ENCODE measurements at regions not wholly inside any gene's neighbourhood (a gene's known extent, or its start where the extent isn't known, plus 50 kb on each side); places are given as distances from the start of the nearest gene placed in this dataset.
"Not testable (repeated sequence)": the region's sequence is repeated elsewhere in the genome, so short reads cannot be mapped to it uniquely, and the experiment has no call there.

DNA sequence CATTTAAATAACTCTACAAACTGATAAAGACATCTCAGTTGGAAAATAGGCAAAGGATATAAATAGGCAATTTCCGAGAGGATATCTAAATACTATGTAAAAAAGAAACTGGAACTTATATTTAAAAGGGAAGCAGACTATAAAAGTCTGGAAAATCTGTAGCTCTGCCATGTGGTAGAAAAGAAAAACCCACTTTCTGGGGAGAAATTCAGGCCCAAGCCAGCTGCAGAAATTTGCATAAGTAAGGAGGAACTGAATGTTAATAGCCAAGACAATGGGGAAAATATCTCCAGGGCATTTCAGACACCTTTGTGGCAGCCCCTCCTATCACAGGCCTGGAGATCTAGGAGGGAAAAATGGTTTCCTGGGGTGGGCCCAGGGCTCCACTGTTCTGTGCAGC, 97.8 kb upstream of the ZBED5 start:
- no peak for DNase-seq (ENCODE audit: low read depth in 2 of 2)

DNA sequence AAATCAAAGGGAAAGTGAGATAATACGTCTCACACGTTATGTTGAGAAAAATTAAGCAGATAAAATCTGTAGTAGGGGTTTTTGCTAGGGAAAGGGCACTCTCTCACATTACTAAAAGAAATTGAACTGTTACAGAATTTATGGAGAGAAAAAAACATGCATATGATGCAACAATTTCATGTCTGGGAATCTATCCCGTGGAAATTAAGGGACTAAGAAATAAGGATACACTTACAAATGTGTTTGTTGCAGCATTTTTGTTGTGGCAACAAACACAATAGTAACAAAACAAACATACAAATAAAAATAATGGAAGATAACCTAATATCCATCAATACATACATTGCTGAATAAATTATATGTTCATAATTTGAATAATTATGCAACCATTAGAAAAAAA, 96.3 kb upstream of the ZBED5 start:
- DNase-seq (ENCODE audit: low read depth in 2 of 2), result no peak

DNA sequence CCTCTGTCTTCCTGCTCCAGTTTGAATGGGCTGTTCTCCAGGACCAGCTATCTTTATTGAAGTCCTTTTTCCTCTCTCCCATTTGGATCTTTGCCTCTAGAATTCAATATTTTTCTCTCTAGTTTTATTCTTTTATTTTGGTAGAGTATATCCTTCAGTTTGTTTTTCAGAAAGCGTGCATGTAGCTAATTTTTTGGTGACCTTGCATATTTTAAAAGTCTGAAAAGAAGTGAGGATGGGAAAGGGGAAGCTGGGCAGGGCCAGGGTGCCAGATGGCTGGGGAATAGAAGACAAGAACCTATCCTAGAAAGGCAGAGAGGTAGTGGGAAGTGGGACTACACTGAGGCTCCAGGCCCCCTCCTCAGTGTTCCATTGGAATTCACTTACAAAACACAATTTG, 95.0 kb upstream of the ZBED5 start:
- DNase-seq (ENCODE audit: low read depth in 2 of 2), result no peak

DNA sequence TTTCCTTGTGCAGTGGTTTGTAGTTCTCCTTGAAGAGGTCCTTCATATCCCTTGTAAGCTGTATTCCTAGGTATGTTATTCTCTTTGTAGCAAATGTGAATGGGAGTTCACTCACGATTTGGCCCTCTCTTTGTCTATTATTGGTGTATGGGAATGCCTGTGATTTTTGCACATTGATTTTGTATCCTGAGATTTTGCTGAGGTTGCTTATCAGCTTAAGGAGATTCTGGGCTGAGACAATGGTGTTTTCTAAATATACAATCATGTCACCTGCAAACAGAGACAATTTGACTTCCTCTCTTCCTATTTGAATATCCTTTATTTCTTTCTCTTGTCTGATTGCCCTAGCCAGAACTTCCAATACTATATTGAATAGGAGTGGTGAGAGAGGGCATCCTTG, 90.1 kb upstream of the ZBED5 start:
- DNase-seq (ENCODE audit: low read depth in 2 of 2), result not testable (repeated sequence)

DNA sequence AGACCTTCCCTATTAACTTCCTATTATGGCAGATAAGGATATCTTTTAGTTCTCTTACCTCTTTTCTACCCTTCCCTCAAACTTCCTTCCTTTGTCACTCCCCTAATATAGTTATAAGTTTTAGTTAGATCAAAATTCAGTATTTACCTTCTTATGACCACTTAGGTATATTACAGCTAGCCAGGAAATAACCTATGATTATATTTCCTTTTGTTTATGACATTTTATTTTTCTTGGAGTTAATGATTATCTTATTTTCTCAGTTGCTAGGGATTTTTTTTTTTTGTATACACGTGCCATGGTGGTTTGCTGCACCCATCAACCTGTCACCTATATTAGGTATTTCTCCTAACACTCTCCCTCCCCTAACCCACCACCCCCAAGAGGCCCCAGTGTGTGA, 88.2 kb upstream of the ZBED5 start:
- DNase-seq (ENCODE audit: low read depth in 2 of 2), result no peak

DNA sequence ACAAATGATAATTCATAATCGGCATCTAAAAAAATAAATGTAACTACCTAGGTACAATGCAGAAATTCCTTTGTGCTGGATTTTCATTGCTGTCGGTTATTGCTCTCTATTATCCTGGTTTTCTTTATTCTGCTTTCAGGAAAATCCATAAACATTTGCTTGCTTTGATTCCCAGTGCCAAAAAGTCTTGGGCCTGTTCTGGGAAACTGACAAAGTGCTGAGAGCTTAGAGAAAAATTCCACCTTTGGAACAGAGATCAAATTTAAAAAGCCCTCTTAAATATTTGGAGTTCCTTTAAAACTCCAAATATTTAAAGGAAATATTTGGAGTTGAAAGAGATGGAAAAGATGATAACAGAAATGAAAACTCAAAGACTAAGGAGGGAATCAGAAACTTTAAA, 87.3 kb upstream of the ZBED5 start:
- no peak for DNase-seq (ENCODE audit: low read depth in 2 of 2)

DNA sequence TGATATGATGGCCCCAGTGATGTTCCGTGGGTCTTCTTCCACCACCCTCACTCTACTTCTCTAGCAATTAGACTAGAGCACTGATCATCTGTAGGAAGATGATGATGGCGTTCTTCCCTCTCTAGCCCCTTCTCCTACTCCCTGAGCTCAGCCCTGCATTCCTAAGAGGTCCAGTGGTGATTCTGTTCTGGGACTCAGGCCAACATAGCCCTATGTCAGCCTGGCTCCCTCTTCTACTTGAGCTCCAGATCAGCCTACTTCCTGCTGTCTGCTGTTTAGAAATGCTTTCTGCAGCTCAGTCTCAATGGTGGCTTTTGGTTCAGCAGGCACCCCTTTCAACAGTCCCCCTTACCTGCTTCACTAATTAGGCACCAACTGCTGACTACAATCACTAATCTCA, 86.1 kb upstream of the ZBED5 start:
- no peak for DNase-seq (ENCODE audit: low read depth in 2 of 2)

DNA sequence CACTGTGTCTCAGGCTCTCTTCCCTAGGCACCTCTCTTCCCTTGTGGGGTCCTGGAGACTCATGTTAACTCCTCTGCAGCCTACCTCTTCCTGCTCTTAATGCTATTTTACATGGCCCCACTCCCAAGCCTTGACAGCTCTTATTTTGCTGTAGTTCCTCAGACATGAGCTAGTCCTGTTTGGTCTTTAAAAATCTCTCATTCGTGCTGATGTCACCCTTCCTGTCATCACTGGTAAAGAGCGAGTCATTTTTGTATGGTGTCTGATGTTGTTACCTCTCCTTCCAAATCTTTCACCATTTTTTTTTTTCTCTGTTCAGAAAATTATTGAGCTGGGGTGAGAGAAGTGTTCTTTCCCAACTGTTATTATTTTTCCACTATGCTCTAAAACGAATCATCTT, 84.8 kb upstream of the ZBED5 start:
- no peak for DNase-seq (ENCODE audit: low read depth in 2 of 2)

DNA sequence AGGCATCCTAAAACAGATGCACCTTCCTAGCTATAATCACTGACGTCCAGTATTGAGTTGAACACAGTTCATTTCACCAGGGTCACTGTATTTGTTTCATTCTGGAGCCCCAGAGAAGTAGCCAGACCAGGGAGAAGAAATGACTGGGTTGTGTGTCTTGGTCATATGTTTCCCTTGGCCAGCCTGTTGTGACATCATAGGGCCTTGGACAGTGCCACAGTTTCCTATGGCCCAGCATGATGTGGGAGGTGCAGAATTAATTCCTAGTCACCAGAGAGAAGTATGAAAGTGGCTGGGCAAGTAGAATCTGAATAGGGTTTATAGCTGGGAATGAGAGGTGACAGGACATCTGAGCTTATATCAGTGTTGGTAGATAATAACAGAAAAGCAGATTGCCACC, 84.0 kb upstream of the ZBED5 start:
- DNase-seq (ENCODE audit: low read depth in 2 of 2), result no peak

DNA sequence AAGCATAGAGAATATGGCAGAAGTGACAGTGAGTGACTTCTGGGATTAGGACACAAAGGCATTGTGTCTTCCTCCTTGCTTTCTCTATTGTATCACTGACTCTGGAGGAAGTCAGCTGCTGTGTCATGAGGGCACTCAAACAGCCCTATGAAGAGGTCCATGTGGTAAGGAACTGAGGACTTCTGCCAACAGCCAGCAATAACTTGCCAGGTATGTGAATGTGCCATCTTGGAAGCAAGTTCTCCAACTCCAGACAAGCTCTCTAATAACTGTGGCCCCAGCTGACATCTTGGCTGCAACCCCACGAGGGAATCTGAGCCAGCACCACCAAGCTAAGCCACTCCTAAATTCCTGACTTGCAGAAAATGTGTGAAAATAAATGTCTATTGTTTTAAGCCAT, 83.6 kb upstream of the ZBED5 start:
- DNase-seq (ENCODE audit: low read depth in 2 of 2), result no peak

DNA sequence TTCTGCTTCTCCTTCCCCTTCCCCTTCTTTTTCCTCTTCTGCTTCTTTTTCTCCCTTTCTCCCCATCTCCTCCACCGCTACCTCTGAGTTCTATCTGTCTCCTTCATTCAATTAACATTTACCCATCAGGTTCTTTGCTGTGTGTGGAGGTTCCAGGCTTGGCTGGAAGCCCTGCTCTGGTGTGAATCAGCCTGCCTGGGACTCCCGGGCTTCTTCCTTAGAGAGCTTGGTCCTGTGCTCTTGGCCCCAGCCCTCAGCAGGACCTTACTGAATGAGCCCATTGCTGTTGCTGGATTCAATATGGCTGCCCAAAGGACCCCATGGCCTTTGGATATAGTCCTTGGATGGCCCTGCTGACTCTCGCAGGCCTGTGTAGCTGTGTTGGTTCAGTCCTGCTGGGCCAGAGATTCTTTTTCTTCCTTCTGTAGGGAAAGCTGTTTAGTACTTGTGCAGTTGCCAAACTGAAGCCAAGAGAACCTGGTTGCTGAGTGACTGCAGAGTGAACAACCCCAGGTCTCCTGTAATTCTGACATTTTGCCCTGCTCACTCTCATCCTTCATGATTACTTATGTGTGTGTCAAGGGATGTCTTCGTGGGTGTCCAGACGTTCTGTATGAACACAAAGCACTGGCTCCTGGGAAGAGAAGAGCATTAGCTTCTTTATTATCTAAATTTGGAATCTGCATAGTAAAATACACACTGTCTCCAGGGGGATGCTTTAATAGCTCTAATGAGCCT, 81.0 kb upstream of the ZBED5 start:
- no peak for DNase-seq (ENCODE audit: low read depth in 2 of 2)

DNA sequence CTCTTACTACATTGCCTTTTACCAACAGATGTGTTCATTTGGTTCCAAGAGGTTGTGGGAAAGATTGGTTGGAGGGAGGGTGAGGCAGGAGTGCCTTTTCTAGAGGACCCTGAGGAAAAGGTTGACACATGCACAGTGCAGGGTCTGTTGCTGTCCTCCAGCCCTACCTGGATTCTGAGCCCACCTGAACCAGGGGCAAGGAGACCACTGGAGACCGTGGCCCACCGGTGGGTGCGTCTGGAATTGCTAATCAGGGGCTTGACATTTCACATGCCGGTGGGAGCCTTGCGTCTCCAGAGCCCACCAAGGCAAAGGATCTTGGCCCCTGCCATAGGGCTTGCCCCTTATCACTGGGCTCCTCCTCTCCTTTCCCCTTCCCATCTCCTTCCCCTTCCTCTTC, 80.4 kb upstream of the ZBED5 start:
- no peak for DNase-seq (ENCODE audit: low read depth in 2 of 2)

DNA sequence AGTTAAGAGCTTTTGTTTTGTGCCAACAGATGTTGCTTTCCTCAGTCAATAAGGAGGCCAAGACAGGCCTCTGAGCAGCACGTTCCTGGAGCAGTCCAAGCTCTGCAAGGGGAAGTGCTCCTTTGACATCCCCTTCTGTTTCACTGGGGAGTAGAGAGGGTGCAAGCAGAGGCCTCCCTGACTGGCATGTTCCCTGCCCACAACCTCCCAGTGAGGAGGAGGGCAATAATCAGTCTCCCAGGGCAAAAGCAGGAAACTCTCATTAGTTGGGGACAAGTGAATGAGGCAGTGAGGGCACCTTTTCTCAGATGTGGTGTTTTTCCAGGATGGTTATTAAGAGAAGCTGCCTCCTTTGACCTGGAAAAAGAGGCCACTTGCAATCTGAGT, 79.5 kb upstream of the ZBED5 start:
- DNase-seq (ENCODE audit: low read depth in 2 of 2), result no peak

DNA sequence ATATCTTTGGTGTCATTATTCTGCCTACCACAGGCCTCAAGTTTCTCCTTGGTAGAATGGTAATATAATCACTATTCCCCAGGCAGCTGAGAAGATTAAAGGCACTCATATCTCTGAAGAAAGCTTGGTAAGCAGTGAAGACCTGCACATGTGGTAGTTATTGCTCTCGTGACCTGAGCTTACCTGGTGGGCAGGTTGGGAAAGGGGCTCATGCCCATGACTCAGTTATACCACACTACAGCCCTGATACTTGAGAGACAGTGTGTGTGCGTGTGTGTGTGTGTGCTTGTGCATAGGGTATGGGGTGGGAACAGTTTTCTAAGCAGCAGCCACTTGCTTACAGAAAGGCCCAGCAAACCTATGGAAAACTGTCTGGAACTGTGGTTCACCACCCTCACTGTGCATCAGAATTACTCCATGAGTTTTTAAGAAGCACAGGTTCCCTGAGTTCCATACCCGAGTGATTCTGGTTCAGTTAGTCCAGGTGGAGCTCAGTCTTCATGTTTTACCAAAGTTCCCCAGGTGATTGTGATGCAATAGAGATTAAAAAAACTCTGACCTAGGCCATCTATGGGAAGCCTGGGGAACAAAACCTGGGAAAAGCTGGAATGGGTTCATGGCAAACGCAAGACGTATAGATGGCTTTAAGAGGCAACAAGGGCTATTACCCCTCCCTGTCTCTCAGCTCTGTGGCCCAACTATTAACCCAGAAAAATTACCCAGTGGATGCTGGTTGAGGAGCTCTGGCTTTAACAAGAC, 79.0 kb upstream of the ZBED5 start:
- DNase-seq (ENCODE audit: low read depth in 2 of 2), result no peak

DNA sequence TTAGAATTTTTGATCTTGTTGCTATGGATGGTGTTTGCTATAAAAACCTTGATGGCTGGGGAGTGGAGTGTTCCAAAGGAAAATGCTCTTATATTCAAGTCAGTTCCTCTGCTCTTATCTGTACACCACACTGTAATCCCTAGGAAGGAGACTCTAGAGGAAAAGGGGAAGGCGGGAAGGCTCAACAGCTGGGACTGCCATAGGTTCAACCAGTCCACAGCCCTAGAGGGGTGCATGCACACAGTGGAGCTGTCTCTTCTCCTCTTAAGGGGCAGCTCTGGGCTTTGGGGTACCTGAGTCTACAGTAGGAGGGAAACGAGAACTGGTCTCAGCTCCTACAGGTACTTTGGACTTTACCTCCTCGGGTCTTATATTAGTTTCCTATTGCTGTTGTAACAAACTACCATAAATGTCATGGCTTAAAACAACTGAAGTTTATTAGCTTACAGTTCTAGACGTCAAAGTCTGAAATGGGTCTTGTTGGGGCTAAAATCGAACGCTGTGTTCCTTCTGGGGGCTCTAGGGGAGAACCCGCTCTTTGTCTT, 77.2 kb upstream of the ZBED5 start:
- DNase-seq (ENCODE audit: low read depth in 2 of 2), result no peak

DNA sequence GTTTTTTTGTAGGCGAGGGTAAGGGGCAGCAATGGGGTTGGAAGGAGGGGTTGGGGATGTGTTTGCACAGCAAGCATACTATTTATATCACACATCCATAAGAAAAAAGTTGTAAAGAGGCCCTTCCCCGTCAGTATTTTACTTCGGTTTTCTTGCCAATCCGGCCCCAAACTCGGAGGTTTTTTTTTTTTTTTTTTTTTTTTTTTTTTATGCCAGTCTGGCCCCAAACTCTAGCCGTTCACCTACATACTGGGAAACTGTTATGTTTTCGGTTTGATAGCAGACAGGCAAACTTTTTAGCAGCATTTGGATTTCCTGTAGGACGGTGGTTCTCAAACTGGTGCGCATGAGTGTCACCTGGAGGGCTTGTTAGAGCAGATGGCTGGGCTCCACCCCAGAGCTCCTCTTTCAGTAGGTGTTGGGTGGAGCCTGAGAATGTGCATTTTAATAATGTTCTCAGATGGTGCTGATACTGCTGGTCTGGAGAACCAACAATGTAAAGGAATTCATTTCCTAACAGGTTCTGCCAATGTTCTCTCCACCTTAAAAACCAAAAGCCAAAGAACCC, 76.5 kb upstream of the ZBED5 start:
- no peak for DNase-seq (ENCODE audit: low read depth in 2 of 2)

DNA sequence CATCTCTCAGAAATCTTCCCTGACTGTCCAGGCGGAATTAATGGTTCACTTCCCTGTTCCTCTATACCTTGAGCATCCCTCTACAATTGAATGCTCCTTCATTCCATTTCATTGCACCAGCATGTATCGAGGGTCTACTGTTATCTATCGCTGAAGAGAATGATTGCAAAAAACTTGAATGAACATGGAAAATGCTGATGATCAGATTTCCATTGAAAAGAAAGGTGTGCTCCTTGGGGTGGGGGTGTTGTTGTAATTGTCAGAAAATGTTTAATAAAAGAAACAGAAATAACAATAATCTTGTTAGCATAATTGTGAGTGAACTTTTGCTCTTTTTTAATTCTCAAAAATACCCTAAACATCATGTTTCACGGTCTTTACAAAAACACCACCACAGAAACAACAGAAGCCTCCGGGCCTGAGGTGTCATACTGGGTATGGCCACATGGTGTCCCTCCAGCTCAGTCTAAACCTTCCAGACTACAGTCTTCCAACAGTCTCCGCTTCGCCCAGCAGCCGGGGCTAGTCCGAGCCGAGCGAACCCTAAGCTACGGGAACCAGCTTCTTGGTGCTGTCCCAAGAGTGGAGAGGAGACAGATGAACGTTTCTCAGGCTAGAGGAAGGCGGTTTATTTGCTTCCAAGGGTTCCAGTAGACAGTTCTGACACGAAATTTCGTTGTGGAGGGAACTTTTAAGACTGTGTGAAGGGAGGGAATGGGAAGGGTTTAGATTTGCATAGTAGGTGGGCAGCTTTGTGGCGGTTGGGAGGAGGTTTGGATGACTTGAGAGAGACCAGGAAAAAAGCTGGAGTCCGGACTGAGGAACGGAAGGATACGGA, 75.8 kb upstream of the ZBED5 start:
- peak; percentile 84 to 85 for DNase-seq (ENCODE audit: low read depth in 2 of 2)

DNA sequence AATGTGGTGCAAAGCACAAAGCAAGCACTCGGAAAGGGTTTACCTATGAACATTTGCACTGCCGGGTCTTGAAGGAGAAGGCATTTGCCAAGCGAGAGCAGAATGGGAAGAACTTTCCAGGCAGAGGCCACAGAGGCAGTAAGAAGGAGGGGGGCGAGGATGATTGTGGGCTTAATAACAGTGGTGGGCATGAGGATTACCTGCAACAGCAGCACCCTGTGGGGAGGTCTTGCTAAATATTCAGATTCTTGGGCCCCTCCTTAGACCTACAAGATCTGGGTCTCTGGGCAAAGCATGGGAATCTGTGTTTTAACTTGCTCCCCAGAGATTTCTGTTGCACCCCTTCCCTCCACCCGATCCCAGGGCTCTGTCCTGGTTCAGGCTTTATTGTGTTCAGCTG, 75.1 kb upstream of the ZBED5 start:
- no peak for DNase-seq (ENCODE audit: low read depth in 2 of 2)

DNA sequence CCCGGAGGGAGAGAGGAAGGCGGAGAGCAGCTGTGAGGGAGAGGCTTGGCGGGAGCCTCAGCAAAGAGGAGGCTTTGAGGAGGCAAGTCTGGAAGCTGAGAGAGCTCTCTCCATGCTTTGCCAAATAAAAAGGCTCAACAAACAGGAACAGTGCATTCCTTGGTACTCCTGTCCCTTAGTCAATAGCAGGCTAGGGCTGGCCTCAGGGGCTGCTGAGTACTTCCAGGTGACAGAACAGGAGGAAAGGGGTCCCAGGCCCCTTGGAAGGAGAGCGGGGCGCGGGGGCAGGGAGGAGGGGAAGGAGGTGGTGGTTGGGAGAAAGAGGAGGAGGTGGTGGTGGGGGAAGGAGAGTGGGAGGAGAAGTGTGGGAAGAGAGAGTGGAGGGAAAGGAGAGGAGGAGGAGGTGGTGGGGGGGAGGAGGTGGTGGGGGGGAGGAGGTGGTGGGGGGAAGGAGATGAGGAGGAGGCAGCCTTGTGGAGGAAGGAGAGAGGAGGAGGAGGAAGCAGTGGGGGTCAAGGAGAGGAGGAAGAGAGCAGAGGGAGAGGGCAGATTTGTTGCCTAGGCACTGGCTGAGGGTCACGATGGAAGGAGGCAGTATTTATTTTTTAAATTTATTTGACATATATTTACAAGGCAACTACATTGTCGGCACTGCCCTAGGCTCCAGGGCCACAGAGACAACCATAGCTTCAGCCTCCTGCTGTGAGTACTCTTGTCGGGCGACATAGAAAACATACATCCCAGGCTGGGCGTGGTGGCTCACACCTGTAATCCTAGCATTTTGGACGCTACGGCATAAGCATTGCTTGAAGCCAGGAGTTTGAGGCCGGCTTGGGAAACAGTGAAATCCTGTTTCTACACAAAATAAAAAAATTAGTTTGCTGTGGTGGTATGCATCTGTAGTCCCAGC, 74.2 kb upstream of the ZBED5 start:
- DNase-seq (ENCODE audit: low read depth in 2 of 2), result no peak

DNA sequence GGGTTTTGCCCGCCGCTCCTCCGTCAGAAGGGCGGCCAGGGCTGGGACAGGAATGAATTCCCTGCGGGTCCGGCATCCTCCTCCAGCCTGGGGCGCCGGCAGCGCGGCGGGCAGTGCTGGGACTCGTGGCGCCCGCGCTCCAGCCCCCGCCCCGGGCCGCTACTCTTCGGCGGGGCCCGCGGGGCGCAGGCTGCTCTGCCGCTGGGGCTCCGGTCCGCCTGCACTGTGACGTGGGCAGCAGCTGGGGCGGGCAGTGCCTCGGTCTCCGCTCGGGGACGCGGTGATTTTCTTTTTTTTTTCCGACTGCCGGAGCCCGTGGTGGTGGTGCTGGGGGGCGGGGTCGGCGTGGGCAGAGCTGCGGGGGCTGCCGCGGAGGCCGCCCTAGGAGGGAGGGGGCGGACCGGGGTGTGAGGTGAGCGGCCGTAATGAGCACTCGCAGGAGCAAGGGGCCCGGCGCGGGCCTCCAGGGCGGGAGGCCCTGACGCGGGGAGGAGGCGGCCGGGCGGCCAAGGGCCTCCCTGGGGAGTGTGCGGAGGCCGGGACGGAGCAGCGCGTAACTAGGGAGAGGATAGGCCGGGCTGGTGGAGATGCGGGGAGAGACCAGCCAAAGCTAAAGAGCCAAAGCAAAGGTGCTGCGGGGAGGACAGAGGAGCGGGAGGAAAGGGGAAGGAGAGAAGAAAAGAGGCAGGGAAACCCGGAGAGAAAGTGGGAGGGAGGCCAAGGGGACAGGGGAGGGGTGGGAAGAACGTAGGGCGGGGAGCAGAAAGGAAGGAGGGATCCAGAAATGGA, 73.3 kb upstream of the ZBED5 start:
- DNase-seq (ENCODE audit: low read depth in 2 of 2), result peak; percentile 65 to 69
